SU-DHL-6 (cell line): ENCODE measurements at regions not wholly inside any gene's neighbourhood (a gene's known extent, or its start where the extent isn't known, plus 50 kb on each side); places are given as distances from the start of the nearest gene placed in this dataset.

Source experiments
- EZH2phosphoT487 ChIP-seq: fragments of 200-600 bp; sonication (generic), shearing (Covaris generic); conservative IDR thresholded peaks from 2 replicates; pipeline ENCODE4 v1.6.1; 2018; ENCODE audit warnings: mild to moderate bottlenecking, antibody characterized with exemption, low read length, moderate library complexity, mixed read lengths
- TF ChIP-seq, protein P1 (sequence below): fragments of 200-600 bp; sonication (generic); IDR thresholded peaks from one replicate; pipeline ENCODE4 v1.5.1; 2017; ENCODE audit warnings: antibody characterized with exemption, mild to moderate bottlenecking, low read length, moderate library complexity; ENCODE audit not compliant: insufficient read depth, poor library complexity, severe bottlenecking

DNA sequence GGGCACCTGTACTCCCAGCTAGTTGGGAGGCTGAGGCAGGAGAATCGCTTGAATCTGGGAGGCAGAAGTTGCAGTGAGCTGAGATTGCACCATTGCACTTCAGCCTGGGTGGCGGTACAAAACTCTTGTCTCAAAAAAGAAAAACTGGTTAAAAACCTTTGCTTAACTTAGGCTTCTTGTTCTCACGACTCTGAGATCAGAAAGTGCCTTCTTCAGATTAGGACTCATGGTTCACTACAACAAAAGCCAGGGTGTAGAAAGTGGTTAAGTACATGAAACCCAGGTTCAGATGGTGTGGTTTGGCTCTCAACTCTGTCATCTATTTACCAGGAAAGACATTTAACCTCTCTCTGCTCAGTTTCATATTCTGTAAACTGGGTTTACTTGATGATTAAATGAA, 168.4 kb downstream of the TUSC7 start:
- TF ChIP-seq, protein P1, sequence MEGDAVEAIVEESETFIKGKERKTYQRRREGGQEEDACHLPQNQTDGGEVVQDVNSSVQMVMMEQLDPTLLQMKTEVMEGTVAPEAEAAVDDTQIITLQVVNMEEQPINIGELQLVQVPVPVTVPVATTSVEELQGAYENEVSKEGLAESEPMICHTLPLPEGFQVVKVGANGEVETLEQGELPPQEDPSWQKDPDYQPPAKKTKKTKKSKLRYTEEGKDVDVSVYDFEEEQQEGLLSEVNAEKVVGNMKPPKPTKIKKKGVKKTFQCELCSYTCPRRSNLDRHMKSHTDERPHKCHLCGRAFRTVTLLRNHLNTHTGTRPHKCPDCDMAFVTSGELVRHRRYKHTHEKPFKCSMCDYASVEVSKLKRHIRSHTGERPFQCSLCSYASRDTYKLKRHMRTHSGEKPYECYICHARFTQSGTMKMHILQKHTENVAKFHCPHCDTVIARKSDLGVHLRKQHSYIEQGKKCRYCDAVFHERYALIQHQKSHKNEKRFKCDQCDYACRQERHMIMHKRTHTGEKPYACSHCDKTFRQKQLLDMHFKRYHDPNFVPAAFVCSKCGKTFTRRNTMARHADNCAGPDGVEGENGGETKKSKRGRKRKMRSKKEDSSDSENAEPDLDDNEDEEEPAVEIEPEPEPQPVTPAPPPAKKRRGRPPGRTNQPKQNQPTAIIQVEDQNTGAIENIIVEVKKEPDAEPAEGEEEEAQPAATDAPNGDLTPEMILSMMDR = no peak
- no peak for TF ChIP-seq EZH2phosphoT487
